GM12872 (cell line): ENCODE measurements at regions not wholly inside any gene's neighbourhood (a gene's known extent, or its start where the extent isn't known, plus 50 kb on each side); places are given as distances from the start of the nearest gene placed in this dataset.

ENCODE experiments used
- TF ChIP-seq, protein P1 (sequence below): IDR thresholded peaks from 3 replicates; pipeline ENCODE4 v1.5.1; 2011; ENCODE audit warnings: low read depth, mild to moderate bottlenecking, low read length, moderate library complexity; ENCODE audit not compliant: insufficient read depth

DNA sequence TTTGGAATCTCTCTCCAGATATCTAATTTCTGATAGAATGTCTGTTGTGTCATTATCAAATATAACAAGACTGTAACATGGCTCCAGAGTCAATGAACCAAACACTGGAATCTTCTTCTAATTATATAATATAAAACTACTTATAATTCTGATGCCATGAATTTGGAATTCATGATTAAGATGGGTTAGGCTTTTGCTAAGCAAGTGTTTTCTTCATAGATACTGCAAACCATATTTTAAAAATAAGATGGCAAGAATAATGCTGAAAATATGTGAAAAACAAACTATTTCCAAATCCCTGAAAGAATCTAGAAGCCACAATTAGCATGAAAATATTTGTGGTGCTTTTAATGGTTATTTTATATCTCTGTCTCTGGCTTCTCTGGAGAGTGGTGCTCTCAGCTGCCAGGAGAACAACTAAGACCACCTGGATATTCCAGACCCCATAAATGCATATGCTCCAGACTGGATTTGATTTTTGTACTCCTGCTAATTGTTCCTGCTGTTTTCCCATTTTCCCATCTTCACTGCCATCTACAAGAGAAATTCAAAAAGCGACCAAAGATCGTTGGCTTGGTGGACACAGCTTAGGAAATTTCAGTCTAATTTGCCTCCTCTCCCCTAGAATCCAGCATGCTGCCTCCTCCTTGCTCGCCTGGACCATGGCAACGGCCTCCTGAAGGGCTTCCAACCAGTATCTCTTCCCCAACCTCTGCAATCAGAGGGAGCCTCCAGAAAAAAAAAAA is 418.9 kb downstream of the SETD4 start:
- TF ChIP-seq, protein P1, sequence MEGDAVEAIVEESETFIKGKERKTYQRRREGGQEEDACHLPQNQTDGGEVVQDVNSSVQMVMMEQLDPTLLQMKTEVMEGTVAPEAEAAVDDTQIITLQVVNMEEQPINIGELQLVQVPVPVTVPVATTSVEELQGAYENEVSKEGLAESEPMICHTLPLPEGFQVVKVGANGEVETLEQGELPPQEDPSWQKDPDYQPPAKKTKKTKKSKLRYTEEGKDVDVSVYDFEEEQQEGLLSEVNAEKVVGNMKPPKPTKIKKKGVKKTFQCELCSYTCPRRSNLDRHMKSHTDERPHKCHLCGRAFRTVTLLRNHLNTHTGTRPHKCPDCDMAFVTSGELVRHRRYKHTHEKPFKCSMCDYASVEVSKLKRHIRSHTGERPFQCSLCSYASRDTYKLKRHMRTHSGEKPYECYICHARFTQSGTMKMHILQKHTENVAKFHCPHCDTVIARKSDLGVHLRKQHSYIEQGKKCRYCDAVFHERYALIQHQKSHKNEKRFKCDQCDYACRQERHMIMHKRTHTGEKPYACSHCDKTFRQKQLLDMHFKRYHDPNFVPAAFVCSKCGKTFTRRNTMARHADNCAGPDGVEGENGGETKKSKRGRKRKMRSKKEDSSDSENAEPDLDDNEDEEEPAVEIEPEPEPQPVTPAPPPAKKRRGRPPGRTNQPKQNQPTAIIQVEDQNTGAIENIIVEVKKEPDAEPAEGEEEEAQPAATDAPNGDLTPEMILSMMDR = no peak

DNA sequence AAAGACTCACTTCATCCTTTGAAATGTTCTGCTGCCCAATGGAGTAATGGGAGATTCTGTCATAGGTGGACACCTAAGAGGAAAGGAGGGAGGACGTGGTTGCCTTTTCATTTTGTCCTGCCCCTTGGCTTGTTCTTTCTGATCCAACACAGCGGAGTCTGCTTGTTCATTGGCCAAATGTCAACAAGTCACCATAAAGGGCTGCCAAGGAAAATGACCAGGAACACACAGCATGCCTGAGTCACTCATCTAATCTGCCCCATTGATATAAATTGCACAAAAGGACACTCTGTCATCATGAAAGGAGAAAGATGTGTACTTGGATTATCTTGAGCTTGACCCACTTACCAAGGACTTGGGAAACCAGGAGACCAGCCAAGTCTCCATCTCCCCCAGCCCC is 422.9 kb downstream of the SETD4 start:
- TF ChIP-seq, protein P1 = no peak

DNA sequence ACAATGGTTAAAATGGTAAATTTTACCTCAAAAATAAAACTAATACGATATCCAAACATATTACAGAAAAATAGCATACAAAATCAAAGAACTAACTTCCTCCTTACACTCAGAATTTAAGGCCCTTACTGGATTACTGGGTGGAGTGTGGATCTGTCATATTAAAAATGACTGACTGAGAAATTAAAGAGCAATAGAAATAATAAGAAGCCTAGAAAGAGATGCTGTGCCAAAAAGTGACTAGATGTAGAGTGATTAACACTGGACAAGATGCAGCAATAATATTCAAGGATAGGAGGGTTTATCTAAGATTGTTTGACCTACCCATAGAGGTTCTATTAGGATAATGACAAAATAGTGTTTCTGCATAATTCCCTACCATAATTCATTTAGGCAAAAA is 424.3 kb downstream of the SETD4 start:
- TF ChIP-seq, protein P1 = no peak

DNA sequence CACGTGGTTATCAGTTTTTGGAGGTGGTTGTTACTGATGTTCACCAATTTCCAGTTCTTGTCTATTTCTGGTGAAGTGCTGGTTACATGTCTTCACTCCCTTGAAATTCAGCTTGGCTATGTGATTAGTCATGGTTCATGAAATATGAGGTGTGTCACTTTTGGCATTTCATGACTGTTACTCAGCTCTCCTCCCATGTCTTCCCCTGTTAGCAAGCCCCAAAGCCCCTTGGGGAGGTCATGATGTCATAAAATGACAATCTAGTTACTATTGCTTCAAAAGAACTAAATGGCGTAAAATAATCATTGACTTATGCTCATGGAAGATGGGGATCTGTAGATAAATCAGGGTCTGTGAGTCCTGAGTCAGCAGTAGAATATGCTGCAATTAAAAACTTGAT is 425.1 kb downstream of the SETD4 start:
- TF ChIP-seq, protein P1 = no peak

DNA sequence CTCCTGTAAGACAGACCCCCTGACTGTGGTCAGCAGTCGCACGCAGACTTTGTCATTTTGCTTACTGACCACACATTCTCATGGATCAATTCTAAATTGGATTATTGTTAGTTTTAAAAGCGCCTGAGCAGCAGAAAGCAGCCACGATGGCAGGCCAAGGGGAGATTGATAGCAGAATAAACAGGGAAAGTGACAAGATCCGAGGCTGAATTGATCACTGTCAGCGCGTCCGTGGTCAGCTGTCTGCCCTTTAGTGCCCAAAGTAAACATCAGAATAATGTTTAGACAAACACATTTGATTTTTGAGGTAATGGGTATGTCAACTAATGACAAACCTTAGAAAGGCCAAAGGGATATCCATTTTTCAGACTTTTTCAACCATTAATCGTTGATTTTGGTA is 426.8 kb downstream of the SETD4 start:
- TF ChIP-seq, protein P1 = no peak

- TF ChIP-seq, protein P1 = no peak
These were observed 427.6 kb downstream of the SETD4 start for GRCh38 chr21:35632711-35633110.

- TF ChIP-seq, protein P1 = no peak
These were observed 432.0 kb downstream of the SETD4 start for GRCh38 chr21:35628316-35628715.
